B cell (primary cell): ENCODE measurements at regions not wholly inside any gene's neighbourhood (a gene's known extent, or its start where the extent isn't known, plus 50 kb on each side); places are given as distances from the start of the nearest gene placed in this dataset.

Source experiments
- ATAC-seq: fragments of 200-7000 bp; cut with Tn5 transposase; one replicate; pipeline ENCODE4 v1.10.0; 2021; ENCODE audit warnings: low read depth, mild to moderate bottlenecking, moderate number of reproducible peaks, moderate library complexity
- CTCF ChIA-PET: fragments of 350-600 bp; sonication (Branson Sonifier 250); formaldehyde crosslinking; loops from one replicate; lab custom pipeline; 2021; ENCODE audit warnings: antibody characterized with exemption, inconsistent platforms; lab: Charles Lee
- POLR2A ChIA-PET: fragments of 350-600 bp; sonication (Branson Sonifier 250); formaldehyde crosslinking; loops from one replicate; lab custom pipeline; 2021; ENCODE audit warnings: antibody characterized with exemption; lab: Charles Lee
- DNase-seq: peaks from one replicate; pipeline ENCODE4 v3.0.0; 2013
- H2AFZ ChIP-seq: 2 replicates; pipeline ENCODE4 v1.6.1; 2012; ENCODE audit warnings: mild to moderate bottlenecking, low read depth, low read length; ENCODE audit not compliant: insufficient read depth, poor library complexity, severe bottlenecking
- H3K27ac ChIP-seq, 2 donors: 1 replicate in 1 of 2; 2 replicates in 1 of 2; pipeline ENCODE4 v1.5.1; 2012 to 2013; ENCODE audit warnings: low read length in 2 of 2, mild to moderate bottlenecking in 2 of 2, moderate library complexity in 1 of 2
- H3K27me3 ChIP-seq, 4 experiments: fragments of 200-600 bp in 1 of 4; sonication (generic) in 1 of 4; replicated peaks in 1 of 4; 1 replicate in 2 of 4; 2 replicates in 2 of 4; pipeline versions ENCODE4 v1.6.1 to v1.7.0; 2013 to 2016; ENCODE audit warnings: low read length in 3 of 4, mild to moderate bottlenecking in 2 of 4, mixed read lengths in 1 of 4, moderate library complexity in 1 of 4; ENCODE audit not compliant: insufficient read depth in 4 of 4, control insufficient read depth in 3 of 4; ENCODE audit errors: control extremely low read depth in 1 of 4
- H3K36me3 ChIP-seq, 2 experiments: replicated peaks in 1 of 2; 1 replicate in 1 of 2; 2 replicates in 1 of 2; pipeline versions ENCODE4 v1.6.1 to v1.7.1; 2013; ENCODE audit warnings: low read length in 1 of 2; ENCODE audit not compliant: insufficient read depth in 2 of 2, control insufficient read depth in 1 of 2; ENCODE audit errors: control extremely low read depth in 1 of 2, extremely low read depth in 1 of 2
- H3K4me1 ChIP-seq, 2 donors: fragments of 200-600 bp in 1 of 2; sonication (generic) in 1 of 2; 1 replicate in 1 of 2; 2 replicates in 1 of 2; pipeline versions ENCODE4 v1.5.1 to v1.6.1; 2013 to 2017; ENCODE audit warnings: low read length in 2 of 2; ENCODE audit not compliant: control insufficient read depth in 2 of 2, insufficient read depth in 2 of 2
- H3K4me2 ChIP-seq: replicated peaks from 2 replicates; pipeline ENCODE3; 2012; ENCODE audit warnings: mild to moderate bottlenecking, low read depth, low read length; ENCODE audit not compliant: poor library complexity, severe bottlenecking
- H3K4me3 ChIP-seq, 5 experiments: fragments of 200-600 bp in 1 of 5; sonication (generic) in 1 of 5; 1 replicate in 3 of 5; 2 replicates in 2 of 5; pipeline versions ENCODE4 v1.5.1 to v1.7.0; 2011 to 2016; ENCODE audit warnings: low read length in 4 of 5, mild to moderate bottlenecking in 4 of 5, low read depth in 2 of 5, control low read depth in 1 of 5, moderate library complexity in 1 of 5; ENCODE audit not compliant: insufficient read depth in 1 of 5; ENCODE audit errors: control extremely low read depth in 1 of 5, extremely low read depth in 1 of 5
- H3K79me2 ChIP-seq: fragments of 200-600 bp; sonication (generic); one replicate; pipeline ENCODE4 v1.6.0; 2016; ENCODE audit warnings: low read length; ENCODE audit not compliant: control insufficient read depth, insufficient read depth
- H3K9ac ChIP-seq: fragments of 200-600 bp; sonication (generic); 2 replicates; pipeline ENCODE4 v1.6.1; 2017; ENCODE audit warnings: mild to moderate bottlenecking, low read length, moderate library complexity
- H3K9me3 ChIP-seq, 3 donors: one replicate each; pipeline versions ENCODE4 v1.6.1 to v1.7.1; 2013; ENCODE audit warnings: low read length in 2 of 3; ENCODE audit not compliant: control insufficient read depth in 2 of 3, insufficient read depth in 1 of 3; ENCODE audit errors: control extremely low read depth in 1 of 3
- H4K20me1 ChIP-seq: 2 replicates; pipeline ENCODE4 v1.6.0; 2012; ENCODE audit warnings: mild to moderate bottlenecking, low read length; ENCODE audit not compliant: insufficient read depth, control insufficient read depth, poor library complexity, severe bottlenecking
- H3K27ac Mint-ChIP-seq: one replicate; pipeline ENCODE4 v1.8.0; 2021; ENCODE audit warnings: mixed read lengths
- H3K27me3 Mint-ChIP-seq: one replicate; pipeline ENCODE4 v1.8.0; 2021; ENCODE audit warnings: mixed read lengths
- H3K4me1 Mint-ChIP-seq: one replicate; pipeline ENCODE4 v1.8.0; 2021; ENCODE audit warnings: mixed read lengths
- H3K4me3 Mint-ChIP-seq: one replicate; pipeline ENCODE4 v1.8.0; 2021; ENCODE audit warnings: mixed read lengths
- H3K9me3 Mint-ChIP-seq: one replicate; pipeline ENCODE4 v1.8.0; 2022; ENCODE audit warnings: mixed read lengths; ENCODE audit not compliant: insufficient read depth
- CTCF ChIP-seq: fragments of 200-600 bp; IDR thresholded peaks from one replicate; pipeline ENCODE4 v1.8.0; 2022; ENCODE audit warnings: antibody characterized with exemption, mild to moderate bottlenecking
- EZH2 ChIP-seq: IDR thresholded peaks from 2 replicates; pipeline ENCODE4 v1.6.1; 2012; ENCODE audit warnings: borderline replicate concordance, low read depth, mild to moderate bottlenecking, moderate library complexity, low read length; ENCODE audit not compliant: insufficient read depth, poor library complexity, severe bottlenecking
- WGBS: methylation state at CpG from one replicate; pipeline ENCODE4 v1.1.5; 2013; ENCODE audit warnings: missing lambda C conversion rate; ENCODE audit not compliant: insufficient coverage; 5-methylcytosine and 5-hydroxymethylcytosine counted together
- intact Hi-C: fragments of 100-400 bp; cut with micrococcal nuclease; formaldehyde crosslinking; loops from one replicate; pipeline ENCODE4 v1.10.0; 2022

GRCh38 chr2:177148477-177149154 is 64.0 kb upstream of the HNRNPA3 start:
- Mint-ChIP-seq H3K27ac (peak overlapping the region; percentile 2), H3K4me3 (peak overlapping the region; percentile 92), H3K9me3 (no peaks in the 10 kb centered on the region), H3K27me3 (peaks cover 36% of the 10 kb centered on the region), H3K4me1 (peaks cover 11% of the 10 kb centered on the region)
- no peaks in the 10 kb centered on the region for H3K79me2 ChIP-seq
- H3K9me3 ChIP-seq, result no peaks in the 10 kb centered on the region
- peak overlapping the region; percentile 42 to 94 (median 67) for H3K4me3 ChIP-seq
- H2AFZ ChIP-seq, result peak overlapping the region; percentile 71
- intact Hi-C loops, result loop anchor here (1.0 to 5.0 kb wide), 5 partner anchors 184 to 1456 kb away; a partner anchor contains a TSS
- DNase-seq (peak; percentile 85), ATAC-seq (peak; percentile 92)
- CTCF ChIA-PET, result interaction anchor here (0.6 to 6.1 kb wide), 36 partner anchors 8 to 1460 kb away, joined by 3 to 109 read pairs (median 4); partner anchors contain the start of genes HNRNPA3, HOXD10, HOXD12 and LNPK
- POLR2A ChIA-PET, result interaction anchor here (0.7 to 1.0 kb wide), 2 partner anchors 64 to 1264 kb away, joined by 3 to 6 read pairs; partner anchors contain the start of gene HNRNPA3
- H3K27ac ChIP-seq, result no peak overlapping the region
- peak overlapping the region; percentile 63 for H3K9ac ChIP-seq
- peaks cover 9 to 13% of the 10 kb centered on the region in 2 donors for H3K4me1 ChIP-seq
- H3K27me3 ChIP-seq, result peaks cover 0 to 13% (median 10%) of the 10 kb centered on the region in 4 experiments
- H4K20me1 ChIP-seq, result no peaks in the 10 kb centered on the region
- TF ChIP-seq EZH2 (no peak), CTCF (peak; percentile 99)
- H3K36me3 ChIP-seq, result no peaks in the 10 kb centered on the region
- peak overlapping the region; percentile 79 for H3K4me2 ChIP-seq
- whole genome bisulfite sequencing, result under 1% methylated on average over 14 of the region's 25 CpGs

GRCh38 chr2:177149155-177149503 is 63.5 kb upstream of the HNRNPA3 start:
- CTCF ChIA-PET, result interaction anchor here (0.6 to 6.1 kb wide), 32 partner anchors 8 to 1461 kb away, joined by 3 to 109 read pairs (median 5); partner anchors contain the start of genes HNRNPA3, LNPK and NFE2L2
- TF ChIP-seq CTCF, result peak; percentile 71
- TF ChIP-seq EZH2, result no peak
- Mint-ChIP-seq H3K4me3 (peak overlapping the region; percentile 92), H3K27me3 (peaks cover 32% of the 10 kb centered on the region), H3K4me1 (peaks cover 11% of the 10 kb centered on the region), H3K27ac (no peak overlapping the region), H3K9me3 (no peaks in the 10 kb centered on the region)
- H4K20me1 ChIP-seq, result no peaks in the 10 kb centered on the region
- H3K27ac ChIP-seq, result no peak overlapping the region
- no peak for ATAC-seq
- peaks cover 0 to 13% (median 10%) of the 10 kb centered on the region in 4 experiments for H3K27me3 ChIP-seq
- DNase-seq, result no peak
- peak overlapping the region; percentile 79 for H3K4me2 ChIP-seq
- no peaks in the 10 kb centered on the region for H3K36me3 ChIP-seq
- POLR2A ChIA-PET, result interaction anchor here (0.7 kb wide), 1 partner anchor 1263 kb away, joined by 6 read pairs; no protein-coding TSS in a partner anchor
- peak overlapping the region; percentile 71 for H2AFZ ChIP-seq
- H3K4me3 ChIP-seq, result peak overlapping the region in 4 of 5 experiments; percentile 42 to 74 (median 60)
- H3K4me1 ChIP-seq, result peaks cover 9 to 13% of the 10 kb centered on the region in 2 donors
- H3K9ac ChIP-seq, result peak overlapping the region; percentile 63
- H3K79me2 ChIP-seq, result no peaks in the 10 kb centered on the region
- intact Hi-C loops, result loop anchor here (5.0 kb wide), 3 partner anchors 403 to 1457 kb away; a partner anchor contains a TSS
- H3K9me3 ChIP-seq, result no peaks in the 10 kb centered on the region
- WGBS, result no CpG with 5 or more reads among the region's 1 CpG
